ENCODE measurements at regions not wholly inside any gene's neighbourhood (a gene's known extent, or its start where the extent isn't known, plus 50 kb on each side); places are given as distances from the start of the nearest gene placed in this dataset.

- H3K9me3 ChIP-seq (ENCODE audit: control insufficient read depth, insufficient read depth, low read depth, low read length) = no peaks in the 10 kb centered on the region
- no peak overlapping the region; the same call in 1 of the 2 replicates for H3K27ac ChIP-seq (ENCODE audit: extremely low read depth, low read depth, low read length)
- peaks cover 0 to 44% of the 10 kb centered on the region in 2 experiments; a peak in 1 of 3 replicates for H3K36me3 ChIP-seq (ENCODE audit: control insufficient read depth in 2 of 2, insufficient read depth in 1 of 2, low read length in 2 of 2)
- TF ChIP-seq ZNF624 (tag by site-specific recombination; IDR thresholded peaks at IDR 0.05) = no peak
- TF ChIP-seq ZNF664 (tag by site-specific recombination; IDR thresholded peaks at IDR 0.05) = peak; percentile 98
- TF ChIP-seq ZNF785 (tag by site-specific recombination; IDR thresholded peaks at IDR 0.05) = no peak
- no peak for TF ChIP-seq ZNF747 (tag by site-specific recombination; IDR thresholded peaks at IDR 0.05)
- TF ChIP-seq ZNF639 (tag by site-specific recombination; IDR thresholded peaks at IDR 0.05) = no peak
- TF ChIP-seq ZBTB6 (tag by site-specific recombination; IDR thresholded peaks at IDR 0.05) = peak; percentile 59; the same call in 1 of the 2 replicates
- TF ChIP-seq ZBTB11 (tag by site-specific recombination; conservative IDR thresholded peaks at IDR 0.05; ENCODE audit: low read depth) = no peak
- no peak for TF ChIP-seq ZNF488 (tag by site-specific recombination; IDR thresholded peaks at IDR 0.05)
- TF ChIP-seq KLF1 (tag by site-specific recombination; IDR thresholded peaks at IDR 0.05) = no peak
- no peak for TF ChIP-seq ZNF341 (tag by site-specific recombination; IDR thresholded peaks at IDR 0.05; ENCODE audit: low read depth)
- no peak for TF ChIP-seq ZNF354C (tag by site-specific recombination; IDR thresholded peaks at IDR 0.05; ENCODE audit: borderline replicate concordance, low read depth)
- TF ChIP-seq PRDM4 (tag by site-specific recombination; IDR thresholded peaks at IDR 0.05) = no peak
- no peak for TF ChIP-seq ATF2 (tag by site-specific recombination; IDR thresholded peaks at IDR 0.05; ENCODE audit: low read depth)
- no peak for TF ChIP-seq ZNF26 (tag by site-specific recombination; IDR thresholded peaks at IDR 0.05)
- no peak overlapping the region for H3K4me3 ChIP-seq (ENCODE audit: low read depth, low read length)
- CTCF ChIA-PET = interaction anchor here (1.0 to 2.2 kb wide), 3 partner anchors 13 to 79 kb away, joined by 3 to 9 read pairs (median 4); no protein-coding TSS in a partner anchor
- H3K4me1 ChIP-seq (ENCODE audit: control insufficient read depth, insufficient read depth, low read length) = peaks cover 24% of the 10 kb centered on the region
- POLR2A ChIA-PET = no interaction called here
These were observed 145.5 kb downstream of the CCDC34 start for GRCh38 chr11:27217496-27217895.
